Stimulated activated effector memory CD8-positive, alpha-beta T cell treated with anti-CD3 and anti-CD28 coated beads, Interleukin-12 subunit alpha, Interleukin-12 subunit beta, amount 100 ng/mL, for 72 hours (primary cell): ENCODE measurements at regions not wholly inside any gene's neighbourhood (a gene's known extent, or its start where the extent isn't known, plus 50 kb on each side); places are given as distances from the start of the nearest gene placed in this dataset.

Experiments
- ATAC-seq: fragments of 150-1000 bp; cut with Tn5 transposase; 2 replicates; pipeline ENCODE4 v1.10.0; 2021
- DNase-seq, 2 donors: peaks; one replicate each; pipeline ENCODE4 v3.0.0; 2021 to 2022; ENCODE audit warnings: low spot score in 2 of 2
- H3K27ac Mint-ChIP-seq: one replicate; pipeline ENCODE4 v1.8.0; 2022; ENCODE audit warnings: mild to moderate bottlenecking, mixed read lengths
- H3K36me3 Mint-ChIP-seq: one replicate; pipeline ENCODE4 v1.8.0; 2022; ENCODE audit warnings: mild to moderate bottlenecking, mixed read lengths
- H3K4me1 Mint-ChIP-seq: one replicate; pipeline ENCODE4 v1.8.0; 2022; ENCODE audit warnings: mixed read lengths
- H3K4me3 Mint-ChIP-seq: one replicate; pipeline ENCODE4 v1.8.0; 2022; ENCODE audit warnings: mild to moderate bottlenecking, mixed read lengths
- H3K9me3 Mint-ChIP-seq: one replicate; pipeline ENCODE4 v1.8.0; 2022; ENCODE audit warnings: mixed read lengths

DNA sequence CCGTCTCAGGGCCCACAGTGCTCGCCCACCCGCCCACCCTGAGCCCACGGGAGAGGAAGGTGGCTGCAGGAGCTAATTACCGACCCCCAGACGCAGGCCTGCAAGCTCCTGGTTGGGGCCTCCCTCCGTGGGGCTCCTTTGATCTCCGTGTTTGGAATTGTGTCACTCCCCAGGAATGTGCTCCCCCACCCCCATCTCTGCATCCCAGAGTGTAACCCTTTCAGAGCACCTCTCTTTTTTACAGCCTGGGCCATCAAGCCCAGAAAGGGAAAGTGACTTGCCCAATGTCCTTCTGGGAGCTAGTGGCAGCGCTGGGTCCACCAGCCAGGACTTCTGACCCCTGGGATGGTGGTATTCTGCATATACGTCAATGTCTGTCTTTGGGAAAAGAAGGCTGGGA lies 335.1 kb downstream of the CYRIA start:
- ATAC-seq (no peak), DNase-seq (no peak)
- H3K9me3 Mint-ChIP-seq, result peaks cover 3% of the 10 kb centered on the region
- no peaks in the 10 kb centered on the region for H3K4me1 Mint-ChIP-seq
- no peak overlapping the region for H3K27ac Mint-ChIP-seq
- no peak overlapping the region for H3K4me3 Mint-ChIP-seq
- no peaks in the 10 kb centered on the region for H3K36me3 Mint-ChIP-seq

DNA sequence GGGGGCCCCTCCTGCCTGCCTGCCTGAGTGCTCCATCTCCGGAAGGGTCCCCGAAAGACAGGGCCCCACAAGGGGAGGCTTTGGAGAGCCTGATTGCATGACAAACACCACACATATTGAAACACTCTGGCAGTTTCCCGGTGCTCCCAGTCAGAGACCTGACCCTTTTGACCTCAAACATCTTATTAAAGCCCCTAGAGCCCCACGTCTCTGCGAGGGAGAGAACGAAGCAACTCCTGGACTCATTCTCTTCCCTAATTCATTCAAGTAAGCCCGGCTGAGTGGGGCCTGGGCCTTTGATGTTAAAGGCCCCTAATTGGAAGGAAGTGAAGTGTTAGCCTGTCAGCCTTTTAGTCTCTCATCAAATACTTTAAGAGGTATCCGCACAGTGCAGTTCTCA lies 335.6 kb downstream of the CYRIA start:
- peaks cover 5% of the 10 kb centered on the region for H3K9me3 Mint-ChIP-seq
- H3K4me3 Mint-ChIP-seq, result no peak overlapping the region
- no peak for DNase-seq
- ATAC-seq, result no peak
- H3K27ac Mint-ChIP-seq, result no peak overlapping the region
- H3K36me3 Mint-ChIP-seq, result no peaks in the 10 kb centered on the region
- no peaks in the 10 kb centered on the region for H3K4me1 Mint-ChIP-seq

DNA sequence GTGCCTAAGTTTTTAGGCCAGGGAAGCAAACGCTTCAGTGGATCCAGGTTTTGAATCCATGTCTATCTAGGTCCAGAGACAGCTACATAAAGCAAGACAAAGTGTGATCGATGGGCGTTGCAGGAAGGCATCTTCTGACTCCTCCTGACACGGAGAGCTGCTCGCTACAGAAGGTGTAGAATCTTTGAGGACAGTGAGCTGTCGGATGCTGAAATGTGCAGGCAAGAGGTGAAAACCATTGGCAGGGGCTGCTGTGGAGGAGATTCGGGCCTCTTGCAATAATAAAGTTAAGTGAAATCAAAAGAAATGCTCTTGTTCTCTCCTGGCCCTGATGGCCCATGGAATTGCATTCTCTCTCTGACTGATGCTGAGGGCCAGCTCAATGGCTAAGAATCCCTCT lies 336.2 kb downstream of the CYRIA start:
- H3K36me3 Mint-ChIP-seq, result no peaks in the 10 kb centered on the region
- no peaks in the 10 kb centered on the region for H3K4me1 Mint-ChIP-seq
- ATAC-seq (no peak), DNase-seq (no peak)
- H3K4me3 Mint-ChIP-seq, result no peak overlapping the region
- peaks cover 5% of the 10 kb centered on the region for H3K9me3 Mint-ChIP-seq
- H3K27ac Mint-ChIP-seq, result no peak overlapping the region

DNA sequence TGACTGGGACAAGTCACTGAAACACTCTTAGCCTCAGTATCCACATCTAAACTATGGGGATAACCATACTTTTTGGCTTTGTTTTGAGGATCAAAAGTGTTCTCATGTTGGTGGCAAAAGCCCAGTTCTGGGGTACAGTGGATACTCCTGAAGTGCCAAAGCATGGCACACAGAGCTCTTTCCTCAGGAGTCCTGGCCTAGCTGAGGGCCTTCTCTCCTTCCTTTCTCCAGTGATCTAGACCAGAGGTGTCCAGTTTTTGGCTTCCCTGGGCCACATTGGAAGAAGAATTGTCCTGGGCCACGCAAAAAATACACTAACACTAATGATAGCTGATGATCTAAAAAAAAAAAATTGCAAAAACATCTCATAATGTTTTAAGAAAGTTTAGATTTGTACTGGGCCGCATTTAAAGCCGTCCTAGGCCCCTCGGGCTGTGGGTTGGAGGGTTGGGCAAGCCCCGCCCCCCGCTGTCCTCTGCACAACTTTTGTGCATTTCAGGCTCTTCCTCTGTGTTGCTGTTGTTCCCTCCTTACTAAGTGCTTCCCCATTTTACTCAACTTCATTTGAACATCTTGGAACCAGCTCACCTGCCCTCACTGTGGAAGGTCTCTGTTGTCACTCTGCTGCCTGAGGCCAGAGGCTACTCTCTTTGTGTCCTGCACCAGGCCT lies 337.0 kb downstream of the CYRIA start:
- ATAC-seq (no peak), DNase-seq (no peak)
- Mint-ChIP-seq H3K27ac (no peak overlapping the region), H3K9me3 (peaks cover 6% of the 10 kb centered on the region), H3K4me3 (no peak overlapping the region), H3K4me1 (no peaks in the 10 kb centered on the region), H3K36me3 (no peaks in the 10 kb centered on the region)

DNA sequence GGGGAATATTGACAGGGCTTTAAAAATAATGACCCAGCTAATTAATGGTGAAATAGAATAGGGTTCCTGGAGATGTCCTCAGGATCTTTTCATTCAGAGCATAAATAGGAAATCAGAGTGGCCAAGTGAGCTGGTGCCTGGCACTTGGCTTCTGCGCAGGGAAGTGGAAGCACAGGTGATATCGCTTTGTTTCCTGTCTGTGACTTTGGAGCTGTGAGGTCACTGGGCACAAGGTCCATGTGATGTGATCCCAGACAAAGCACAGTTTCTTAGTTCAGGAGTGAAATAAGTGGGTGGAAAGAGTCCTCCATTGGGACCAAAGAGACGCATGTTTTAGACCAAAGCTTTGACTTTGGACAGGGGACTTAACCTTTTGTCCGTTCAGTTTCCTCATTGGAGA lies 338.3 kb downstream of the CYRIA start:
- DNase-seq (no peak), ATAC-seq (no peak)
- Mint-ChIP-seq H3K4me3 (no peak overlapping the region), H3K9me3 (peaks cover 8% of the 10 kb centered on the region), H3K27ac (no peak overlapping the region), H3K36me3 (no peaks in the 10 kb centered on the region), H3K4me1 (no peaks in the 10 kb centered on the region)

DNA sequence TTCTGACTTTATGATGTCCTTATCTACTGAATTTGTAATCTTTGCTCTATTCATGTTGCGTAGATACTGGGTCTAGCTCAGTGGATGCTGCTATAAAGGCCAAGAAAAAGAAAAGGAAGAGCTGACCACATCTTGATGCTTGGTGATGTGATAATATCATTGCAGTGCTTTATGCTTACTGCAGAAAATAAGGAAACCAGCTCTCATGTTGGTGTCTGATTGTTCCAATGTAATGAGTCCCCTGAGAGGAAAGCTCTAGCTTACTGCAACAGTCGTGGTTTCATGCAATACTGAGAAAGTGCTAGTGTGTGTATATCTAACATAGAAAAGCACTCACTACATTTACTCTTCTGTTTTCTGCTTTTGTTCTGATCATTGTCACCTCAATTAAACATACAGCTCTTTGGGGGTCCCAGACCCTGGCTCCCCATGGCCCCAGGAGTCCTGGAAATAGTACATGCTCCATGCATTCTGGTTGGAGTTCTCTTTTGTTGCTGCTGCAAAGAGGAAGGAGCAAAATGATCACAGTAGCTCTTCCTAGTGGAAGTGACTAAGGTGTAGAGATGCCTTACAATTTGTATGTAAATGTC lies 338.8 kb downstream of the CYRIA start:
- Mint-ChIP-seq H3K9me3 (peaks cover 8% of the 10 kb centered on the region), H3K36me3 (no peaks in the 10 kb centered on the region), H3K4me3 (no peak overlapping the region), H3K4me1 (no peaks in the 10 kb centered on the region), H3K27ac (no peak overlapping the region)
- no peak for ATAC-seq
- DNase-seq, result no peak

DNA sequence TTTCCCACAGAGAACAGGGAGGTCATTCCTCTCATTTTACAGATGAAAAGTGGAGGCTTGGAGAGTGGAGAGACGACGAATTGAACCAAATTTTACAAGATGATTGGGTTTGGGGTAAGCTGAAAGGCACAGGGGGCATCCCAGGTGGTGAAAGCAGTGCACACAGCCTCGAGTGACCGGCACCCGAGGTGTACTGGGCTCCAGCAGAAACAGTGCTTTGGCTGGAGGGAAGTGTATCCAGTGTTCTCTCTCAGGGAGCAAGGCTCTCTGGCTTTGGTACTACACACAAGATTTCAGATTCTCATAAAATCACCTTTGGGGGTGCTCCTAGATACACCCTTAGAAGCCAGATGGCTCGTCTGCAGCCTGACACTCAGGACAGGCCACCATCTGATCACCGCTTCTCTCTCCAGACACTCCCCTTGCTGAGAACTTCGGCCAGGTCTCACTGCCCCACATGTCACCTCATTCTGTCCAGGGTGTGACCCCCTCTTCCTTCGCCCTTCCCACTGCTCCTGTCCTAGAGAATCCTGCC lies 339.6 kb downstream of the CYRIA start:
- H3K4me3 Mint-ChIP-seq, result no peak overlapping the region
- DNase-seq (no peak), ATAC-seq (no peak)
- no peak overlapping the region for H3K27ac Mint-ChIP-seq
- H3K9me3 Mint-ChIP-seq, result peaks cover 8% of the 10 kb centered on the region
- H3K36me3 Mint-ChIP-seq, result no peaks in the 10 kb centered on the region
- H3K4me1 Mint-ChIP-seq, result no peaks in the 10 kb centered on the region

DNA sequence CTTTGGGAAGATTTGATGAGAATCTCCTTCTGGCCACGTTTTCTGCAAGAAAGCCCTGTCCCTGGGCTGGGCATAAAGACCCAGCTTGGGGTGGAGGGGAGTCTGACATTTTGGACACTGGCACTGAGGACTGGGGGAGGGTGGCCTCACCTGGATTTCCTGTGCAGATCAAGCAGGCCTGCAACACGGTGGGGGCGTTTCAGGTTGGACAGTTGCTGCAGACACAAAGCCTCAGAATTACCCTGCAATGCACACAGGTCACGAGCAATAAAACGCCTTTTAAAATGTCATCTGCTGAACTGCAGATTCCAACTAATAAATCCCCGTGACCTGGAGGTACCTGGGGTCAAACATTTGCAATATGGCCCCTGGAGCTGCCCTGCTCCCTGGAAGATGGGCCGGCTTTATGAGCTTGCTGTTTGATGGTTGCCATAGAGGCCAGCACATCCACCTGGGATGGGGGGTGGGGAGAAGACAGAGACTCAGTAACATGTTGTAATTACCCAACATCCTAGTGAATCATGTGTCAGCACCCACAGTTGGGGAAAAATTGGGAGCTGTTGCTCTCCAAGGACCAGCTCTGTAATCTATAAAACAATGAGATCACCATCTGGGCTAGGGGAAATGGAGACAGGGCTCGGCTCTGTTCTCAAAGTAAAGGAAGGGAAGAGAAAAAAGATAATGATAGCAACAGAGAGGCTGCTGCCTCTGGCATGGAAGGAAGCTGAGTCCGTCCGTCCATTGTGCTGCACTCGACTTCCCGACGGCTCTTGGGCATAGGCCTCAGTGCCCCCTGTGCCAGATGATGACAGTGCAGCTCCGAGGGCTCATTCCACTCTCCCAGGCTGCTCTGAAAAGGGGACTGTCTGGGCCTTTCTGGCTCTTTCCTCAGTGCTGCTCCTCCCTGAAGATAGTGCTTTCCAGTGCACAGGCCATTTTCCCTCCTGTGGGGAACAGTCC lies 340.3 kb downstream of the CYRIA start:
- Mint-ChIP-seq H3K4me3 (no peak overlapping the region), H3K36me3 (no peaks in the 10 kb centered on the region), H3K4me1 (no peaks in the 10 kb centered on the region), H3K9me3 (peaks cover 8% of the 10 kb centered on the region), H3K27ac (no peak overlapping the region)
- no peak for DNase-seq
- ATAC-seq, result no peak

DNA sequence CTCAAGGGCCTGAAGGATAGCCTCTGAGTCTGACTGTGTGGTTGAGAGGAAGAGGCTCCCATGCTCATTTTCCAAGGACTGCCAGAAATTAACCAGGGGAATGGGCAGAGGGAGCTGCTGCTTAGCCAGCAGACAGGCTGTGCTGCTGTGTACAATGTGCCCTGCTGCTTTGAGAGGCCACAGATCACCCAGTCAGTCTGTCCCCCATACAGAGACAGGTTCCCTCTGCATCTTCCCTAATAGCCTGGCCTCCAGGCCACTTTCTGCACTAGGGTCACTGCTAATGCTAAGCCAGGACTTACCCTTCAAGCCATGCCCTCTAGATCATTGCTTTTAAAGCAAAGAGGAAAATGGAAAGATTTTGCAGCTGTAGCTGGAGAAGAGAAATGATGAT lies 341.1 kb downstream of the CYRIA start:
- ATAC-seq (no peak), DNase-seq (no peak)
- no peak overlapping the region for H3K27ac Mint-ChIP-seq
- H3K4me3 Mint-ChIP-seq, result no peak overlapping the region
- H3K4me1 Mint-ChIP-seq, result no peaks in the 10 kb centered on the region
- H3K9me3 Mint-ChIP-seq, result peaks cover 8% of the 10 kb centered on the region
- no peaks in the 10 kb centered on the region for H3K36me3 Mint-ChIP-seq

DNA sequence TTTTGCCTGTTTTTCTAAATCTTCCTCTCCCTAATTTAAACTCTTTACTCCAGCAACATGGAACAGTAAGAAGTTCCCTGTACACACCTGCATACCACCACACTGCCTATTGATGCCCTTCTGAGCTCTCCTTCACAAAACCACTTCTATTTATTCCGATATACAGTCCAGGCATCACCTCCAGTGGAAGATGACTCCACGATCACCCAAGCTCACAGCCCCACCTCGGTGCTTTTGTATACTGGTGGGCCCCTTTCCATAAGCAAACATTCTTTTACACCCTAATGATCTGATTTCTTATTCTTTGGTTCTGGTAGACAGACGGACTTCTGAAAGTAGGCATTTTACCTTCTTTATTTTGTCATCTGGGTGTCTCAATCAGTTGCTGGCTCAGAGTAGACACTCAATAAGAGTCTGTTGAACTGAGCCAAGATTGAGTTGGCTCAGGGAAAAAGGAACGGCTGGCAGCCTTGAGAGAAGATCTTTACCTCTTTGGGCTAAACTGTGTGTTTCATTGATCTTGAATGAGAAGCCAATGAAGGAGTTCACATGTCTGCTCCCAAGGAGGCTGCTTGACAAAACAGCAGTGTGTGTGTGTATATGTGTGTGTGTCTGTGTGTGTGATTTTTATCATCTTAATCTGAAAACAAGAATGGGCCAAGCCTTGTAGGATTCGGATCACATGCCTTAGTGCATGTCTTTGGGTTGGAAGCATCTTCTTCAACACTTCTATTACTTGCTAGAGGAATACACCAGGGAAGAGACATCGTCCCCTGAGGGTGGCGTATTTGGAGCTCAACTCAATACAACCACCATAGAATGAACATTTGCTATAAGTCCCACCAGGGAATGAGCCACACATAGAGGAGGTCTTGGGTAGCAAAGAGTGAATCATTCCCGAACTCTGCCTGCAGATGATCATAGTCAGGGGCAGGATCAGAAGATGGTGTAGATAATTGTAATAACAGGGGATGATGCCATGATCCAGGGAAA lies 341.8 kb downstream of the CYRIA start:
- no peaks in the 10 kb centered on the region for H3K36me3 Mint-ChIP-seq
- DNase-seq, result no peak
- H3K27ac Mint-ChIP-seq, result no peak overlapping the region
- H3K4me1 Mint-ChIP-seq, result no peaks in the 10 kb centered on the region
- ATAC-seq, result no peak
- H3K4me3 Mint-ChIP-seq, result no peak overlapping the region
- peaks cover 10% of the 10 kb centered on the region for H3K9me3 Mint-ChIP-seq

DNA sequence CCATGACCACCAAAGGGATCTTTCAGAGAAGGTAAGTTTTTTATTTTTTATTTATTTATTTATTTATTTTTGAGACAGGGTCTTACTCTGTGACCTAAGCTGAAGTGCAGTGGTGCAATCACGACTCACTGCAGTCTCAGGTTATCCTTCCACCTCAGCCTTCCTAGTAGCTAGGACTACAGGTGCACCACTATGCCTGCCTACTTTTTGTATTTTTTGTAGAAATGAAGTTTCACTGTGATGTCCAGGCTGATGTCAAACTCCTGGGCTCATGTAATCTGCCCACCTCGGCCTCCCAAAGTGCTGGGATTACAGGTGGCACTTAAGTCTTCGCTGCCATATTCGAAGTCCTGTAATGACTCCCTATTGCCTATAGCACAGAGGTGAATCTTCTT lies 342.5 kb downstream of the CYRIA start:
- H3K27ac Mint-ChIP-seq, result no peak overlapping the region
- no peaks in the 10 kb centered on the region for H3K36me3 Mint-ChIP-seq
- H3K4me3 Mint-ChIP-seq, result no peak overlapping the region
- ATAC-seq (no peak), DNase-seq (no peak)
- H3K9me3 Mint-ChIP-seq, result peaks cover 10% of the 10 kb centered on the region
- H3K4me1 Mint-ChIP-seq, result no peaks in the 10 kb centered on the region

DNA sequence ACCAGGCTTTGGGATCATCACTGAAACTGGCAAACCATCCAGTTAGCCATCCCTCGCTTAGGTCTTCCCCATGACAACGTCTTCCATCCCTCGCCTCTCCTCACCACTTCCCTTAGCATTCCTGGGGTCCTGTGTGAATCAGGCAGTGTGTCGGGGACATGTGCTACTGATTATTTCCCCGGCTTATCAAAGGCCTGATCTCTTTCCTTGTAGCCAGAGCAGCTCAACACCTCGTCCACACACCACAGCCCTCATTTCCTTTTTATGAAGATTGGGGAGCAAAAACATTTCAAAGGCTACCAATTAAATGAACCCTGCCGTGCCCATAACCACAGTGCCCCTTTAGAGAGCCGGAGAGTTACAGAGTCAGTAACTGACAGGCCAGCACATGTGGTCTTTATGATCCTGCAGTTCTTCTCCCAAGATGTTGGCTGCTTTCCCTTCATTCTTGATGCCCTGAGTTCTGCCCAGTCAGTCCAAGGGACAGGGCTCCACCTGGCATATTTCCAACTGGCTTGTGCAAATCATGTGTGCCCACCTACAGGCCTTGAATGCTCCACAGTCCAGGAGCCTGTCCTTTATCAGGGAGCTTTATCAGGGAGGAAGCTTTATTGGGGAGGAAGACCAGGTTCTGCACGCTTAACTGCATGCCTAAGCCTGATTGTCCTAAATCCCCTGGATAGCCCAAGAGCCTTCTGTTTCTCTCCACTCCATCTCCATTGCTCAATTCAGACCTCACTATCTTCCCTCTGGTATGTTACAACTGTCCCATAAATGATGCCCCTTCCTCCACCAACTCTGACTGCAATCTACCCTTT lies 343.1 kb downstream of the CYRIA start:
- no peak overlapping the region for H3K27ac Mint-ChIP-seq
- DNase-seq, result no peak
- H3K36me3 Mint-ChIP-seq, result no peaks in the 10 kb centered on the region
- H3K4me3 Mint-ChIP-seq, result no peak overlapping the region
- peaks cover 14% of the 10 kb centered on the region for H3K9me3 Mint-ChIP-seq
- H3K4me1 Mint-ChIP-seq, result no peaks in the 10 kb centered on the region
- no peak for ATAC-seq

DNA sequence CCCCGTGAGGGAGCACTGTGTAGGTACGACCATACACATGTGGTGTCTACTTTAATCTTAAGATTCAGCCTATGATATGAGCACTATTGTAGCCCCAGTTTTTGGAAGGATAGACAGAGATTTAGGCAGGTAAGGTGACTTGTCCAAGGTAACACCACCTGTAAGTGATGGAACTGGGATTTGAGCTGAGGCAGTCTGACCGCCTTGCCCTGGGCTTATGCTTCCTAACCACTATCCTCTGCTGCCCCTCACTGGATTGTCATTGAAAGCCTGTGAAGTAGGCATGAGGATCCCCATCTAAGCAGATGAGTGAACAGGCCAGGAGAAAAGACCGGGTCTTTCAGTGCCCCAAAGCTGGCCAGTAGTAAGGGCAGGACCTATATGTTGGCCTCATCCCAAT lies 343.8 kb downstream of the CYRIA start:
- no peak overlapping the region for H3K4me3 Mint-ChIP-seq
- ATAC-seq, result no peak
- no peak for DNase-seq
- peaks cover 14% of the 10 kb centered on the region for H3K9me3 Mint-ChIP-seq
- no peaks in the 10 kb centered on the region for H3K4me1 Mint-ChIP-seq
- no peaks in the 10 kb centered on the region for H3K36me3 Mint-ChIP-seq
- no peak overlapping the region for H3K27ac Mint-ChIP-seq

DNA sequence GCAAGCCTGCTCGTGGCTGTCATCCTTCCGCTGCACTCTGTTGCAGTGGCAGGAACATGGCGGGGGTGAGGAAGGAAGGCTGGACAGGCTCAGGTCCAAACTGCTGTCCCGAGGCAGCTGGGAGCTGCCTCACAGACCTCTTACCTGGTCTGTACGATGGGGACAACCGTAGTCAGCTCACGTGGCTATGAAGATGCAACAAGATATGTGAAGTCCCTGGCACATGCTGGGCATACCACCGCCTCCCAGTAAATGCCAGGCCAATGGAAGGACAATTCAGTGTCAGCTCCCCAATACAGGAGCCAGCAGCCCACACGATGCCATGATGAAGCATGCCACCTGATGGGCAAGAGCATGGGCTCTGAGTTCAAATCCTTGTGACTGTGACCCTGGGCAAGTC lies 344.4 kb downstream of the CYRIA start:
- ATAC-seq (no peak), DNase-seq (no peak)
- H3K4me1 Mint-ChIP-seq, result no peaks in the 10 kb centered on the region
- H3K36me3 Mint-ChIP-seq, result no peaks in the 10 kb centered on the region
- H3K4me3 Mint-ChIP-seq, result no peak overlapping the region
- peaks cover 11% of the 10 kb centered on the region for H3K9me3 Mint-ChIP-seq
- no peak overlapping the region for H3K27ac Mint-ChIP-seq
